HCT116 (cell line): ENCODE measurements at regions not wholly inside any gene's neighbourhood (a gene's known extent, or its start where the extent isn't known, plus 50 kb on each side); places are given as distances from the start of the nearest gene placed in this dataset.
"Not testable (repeated sequence)": the region's sequence is repeated elsewhere in the genome, so short reads cannot be mapped to it uniquely, and the experiment has no call there.

Experiments
- ATAC-seq: fragments of 200-7000 bp; cut with Tn5 transposase; 2 replicates; pipeline ENCODE4 v1.9.1; 2020; ENCODE audit warnings: mild to moderate bottlenecking, moderate library complexity
- BruUV-seq: library from RNA; stranded (reverse); fragments of 400-500 nt; replicated peaks from 2 replicates; lab custom pipeline; 2021; lab: Mats Ljungman, UMichigan
- CTCF ChIA-PET: fragments of 300-600 bp; sonication (Branson Sonifier 250); formaldehyde crosslinking; loops from one replicate; lab custom pipeline; 2021; ENCODE audit warnings: antibody characterized with exemption; lab: Charles Lee
- POLR2A ChIA-PET: fragments of 300-600, 350-600 bp; sonication (Branson Sonifier 250); formaldehyde crosslinking; loops from one replicate; lab custom pipeline; 2021; ENCODE audit warnings: antibody characterized with exemption; lab: Charles Lee
- RAD21 ChIA-PET, 2 experiments: fragments of 300-600 bp; sonication (Branson Sonifier 250); formaldehyde crosslinking; loops; one replicate each; lab custom pipeline; 2023; ENCODE audit warnings: low total read pairs in 2 of 2; ENCODE audit not compliant: uncharacterized antibody in 2 of 2, unreplicated experiment in 2 of 2, low non-redundant PET in 1 of 2; lab: Charles Lee
- DNase-seq: peaks from one replicate; pipeline ENCODE4 v3.0.0-alpha.2; 2010; ENCODE audit warnings: low read depth, low spot score
- H2AFZ ChIP-seq: fragments of 200-600 bp; shearing (Covaris generic), sonication (generic); 2 replicates; pipeline ENCODE4 v1.6.1; 2017; ENCODE audit warnings: low read depth, mixed run types, mixed read lengths, antibody characterized with exemption, low read length; ENCODE audit not compliant: poor library complexity, severe bottlenecking
- H3K27ac ChIP-seq: 2 replicates; pipeline ENCODE4 v1.5.1; 2012; ENCODE audit warnings: low read depth, low read length
- H3K27me3 ChIP-seq: fragments of 200-600 bp; sonication (generic); 2 replicates; pipeline ENCODE4 v1.6.1; 2016; ENCODE audit warnings: mixed run types, low read length, mixed read lengths; ENCODE audit not compliant: insufficient read depth
- H3K36me3 ChIP-seq, 2 experiments: fragments of 200-500 bp in 1 of 2; fragments of 200-600 bp in 1 of 2; sonication (Bioruptor generic) in 1 of 2; sonication (generic) in 1 of 2; 2 replicates each; pipeline versions ENCODE4 v1.5.1 to v1.6.1; 2014 to 2016; ENCODE audit warnings: low read length in 2 of 2, inconsistent platforms in 1 of 2, mixed read lengths in 1 of 2, mixed run types in 1 of 2; ENCODE audit not compliant: insufficient read depth in 2 of 2, control insufficient read depth in 1 of 2
- H3K4me1 ChIP-seq, 2 experiments: fragments of 200-600 bp in 1 of 2; sonication (generic) in 1 of 2; 2 replicates each; pipeline versions ENCODE4 v1.5.1 to v1.6.1; 2012 to 2017; ENCODE audit warnings: low read length in 2 of 2, inconsistent platforms in 1 of 2, mild to moderate bottlenecking in 1 of 2, mixed read lengths in 1 of 2, mixed run types in 1 of 2, moderate library complexity in 1 of 2; ENCODE audit not compliant: insufficient read depth in 2 of 2, control insufficient read depth in 1 of 2
- H3K4me2 ChIP-seq: fragments of 200-600 bp; sonication (generic); 2 replicates; pipeline ENCODE4 v1.6.1; 2017; ENCODE audit warnings: mixed run types, low read length, mixed read lengths
- H3K4me3 ChIP-seq, 2 experiments: fragments of 200-600 bp in 1 of 2; sonication (generic) in 1 of 2; replicated peaks in 1 of 2; 2 replicates each; pipeline ENCODE4 v1.5.1; 2011 to 2016; ENCODE audit warnings: low read length in 2 of 2, control low read depth in 1 of 2, low read depth in 1 of 2, mild to moderate bottlenecking in 1 of 2, mixed read lengths in 1 of 2, mixed run types in 1 of 2
- H3K79me2 ChIP-seq: fragments of 200-600 bp; sonication (generic); 2 replicates; pipeline ENCODE4 v1.6.1; 2017; ENCODE audit warnings: mild to moderate bottlenecking, mixed run types, low read length, moderate library complexity, mixed read lengths; ENCODE audit not compliant: insufficient read depth
- H3K9ac ChIP-seq: fragments of 200-600 bp; sonication (generic); 2 replicates; pipeline ENCODE4 v1.6.1; 2016; ENCODE audit warnings: low read length, mixed read lengths
- H3K9me2 ChIP-seq: fragments of 200-600 bp; sonication (generic), shearing (Covaris generic); 2 replicates; pipeline ENCODE4 v1.6.1; 2017; ENCODE audit warnings: mixed run types, mild to moderate bottlenecking, moderate library complexity; ENCODE audit not compliant: insufficient read depth
- H3K9me3 ChIP-seq, 2 experiments: fragments of 200-500 bp in 1 of 2; fragments of 200-600 bp in 1 of 2; sonication (Bioruptor generic) in 1 of 2; sonication (generic) in 1 of 2; 2 replicates each; pipeline ENCODE4 v1.6.1; 2014 to 2017; ENCODE audit warnings: low read length in 2 of 2, mixed read lengths in 2 of 2, inconsistent platforms in 1 of 2, low read depth in 1 of 2, mild to moderate bottlenecking in 1 of 2, mixed run types in 1 of 2, moderate library complexity in 1 of 2; ENCODE audit not compliant: control insufficient read depth in 1 of 2, insufficient read depth in 1 of 2
- H4K20me1 ChIP-seq: fragments of 200-600 bp; sonication (generic), shearing (Covaris generic); 2 replicates; pipeline ENCODE4 v1.6.1; 2017; ENCODE audit warnings: mixed run types, mild to moderate bottlenecking, moderate library complexity; ENCODE audit not compliant: insufficient read depth
- ATF3 ChIP-seq: IDR thresholded peaks from 2 replicates; pipeline ENCODE4 v1.6.1; 2012
- CTCF ChIP-seq, 3 experiments: fragments of 200-600 bp in 1 of 3; sonication (generic) in 1 of 3; IDR thresholded peaks in 2 of 3; conservative IDR thresholded peaks in 1 of 3; 2 replicates each; pipeline ENCODE4 v1.5.1; 2012 to 2017; ENCODE audit warnings: low read depth in 2 of 3, low read length in 2 of 3, antibody characterized with exemption in 1 of 3, borderline replicate concordance in 1 of 3, control low read depth in 1 of 3, mild to moderate bottlenecking in 1 of 3, mixed read lengths in 1 of 3, mixed run types in 1 of 3, moderate library complexity in 1 of 3; ENCODE audit not compliant: insufficient read depth in 1 of 3
- SP1 ChIP-seq: IDR thresholded peaks from 2 replicates; pipeline ENCODE4 v1.6.1; 2012; ENCODE audit warnings: low read depth
- intact Hi-C: fragments of 100-400 bp; cut with micrococcal nuclease; formaldehyde crosslinking; loops from 2 replicates; pipeline ENCODE4 v1.10.0; 2022

- BruUV-seq: no TSS peak
These were observed 767.9 kb downstream of the TMEM121 start for GRCh38 chr14:106294324-106294723.

GRCh38 chr14:106300951-106301510, 774.6 kb downstream of the TMEM121 start:
- DNase-seq, H3K9ac ChIP-seq, H3K4me1 ChIP-seq, RAD21 ChIA-PET, H3K9me2 ChIP-seq, H3K9me3 ChIP-seq, H3K79me2 ChIP-seq, H3K27me3 ChIP-seq, H3K4me2 ChIP-seq, H3K4me3 ChIP-seq, H4K20me1 ChIP-seq, H3K36me3 ChIP-seq, BruUV-seq, POLR2A ChIA-PET, CTCF ChIA-PET, H2AFZ ChIP-seq, ATAC-seq, intact Hi-C loops, H3K27ac ChIP-seq: not testable (repeated sequence)

More at GRCh38 chr14:106294324-106294723, 767.9 kb downstream of the TMEM121 start:
- Histone ChIP-seq H2AFZ (no peak overlapping the region), H3K79me2 (no peaks in the 10 kb centered on the region), H3K27me3 (no peaks in the 10 kb centered on the region), H3K4me3 (no peak overlapping the region), H3K36me3 (no peaks in the 10 kb centered on the region), H3K9me3 (peaks cover 0 to 5% of the 10 kb centered on the region in 2 experiments; a peak in 2 of 4 replicates), H3K4me1 (no peaks in the 10 kb centered on the region), H3K27ac (no peak overlapping the region), H3K9me2 (no peaks in the 10 kb centered on the region), H3K4me2 (no peak overlapping the region), H3K9ac (no peak overlapping the region), H4K20me1 (no peaks in the 10 kb centered on the region; the same call in 1 of the 2 replicates)
- POLR2A ChIA-PET: no interaction called here
- RAD21 ChIA-PET: no interaction called here
- ATAC-seq: no peak
- intact Hi-C loops: no loop called here
- CTCF ChIA-PET: no interaction called here
- DNase-seq: no peak
- TF ChIP-seq SP1: no peak
- TF ChIP-seq ATF3: no peak
- no peak for TF ChIP-seq CTCF (IDR thresholded peaks at IDR 0.05 in 2 of 3, conservative IDR thresholded peaks at IDR 0.05 in 1 of 3; ENCODE audit: borderline replicate concordance in 1 of 3, insufficient read depth in 1 of 3, low read depth in 2 of 3, low read length in 2 of 3)

- BruUV-seq, H3K4me1 ChIP-seq, H3K36me3 ChIP-seq, H3K27ac ChIP-seq, H3K9ac ChIP-seq, DNase-seq, H3K4me2 ChIP-seq, POLR2A ChIA-PET, H4K20me1 ChIP-seq, H2AFZ ChIP-seq, H3K27me3 ChIP-seq, H3K9me2 ChIP-seq, ATAC-seq, H3K79me2 ChIP-seq, H3K9me3 ChIP-seq, RAD21 ChIA-PET, CTCF ChIA-PET, intact Hi-C loops, H3K4me3 ChIP-seq: not testable (repeated sequence)
These were observed 775.2 kb downstream of the TMEM121 start for GRCh38 chr14:106301609-106302008.
